Smooth muscle cell (in vitro differentiated cells): ENCODE measurements at regions not wholly inside any gene's neighbourhood (a gene's known extent, or its start where the extent isn't known, plus 50 kb on each side); places are given as distances from the start of the nearest gene placed in this dataset.

Experiments
- DNase-seq: peaks from one replicate; lab custom pipeline; 2025; ENCODE audit not compliant: unreplicated experiment; lab: John Stamatoyannopoulos, UW
- H2AFZ ChIP-seq: fragments of 200-600 bp; sonication (generic); 2 replicates; pipeline ENCODE4 v1.6.0; 2016; ENCODE audit warnings: antibody characterized with exemption, low read depth, mild to moderate bottlenecking
- H3F3A ChIP-seq: fragments of 200-600 bp; sonication (generic); 2 replicates; pipeline ENCODE4 v1.6.0; 2017; ENCODE audit warnings: antibody characterized with exemption, low read depth
- H3K27ac ChIP-seq: fragments of 200-600 bp; sonication (generic); 2 replicates; pipeline ENCODE4 v1.5.1; 2016; ENCODE audit warnings: low read depth, mild to moderate bottlenecking
- H3K27me3 ChIP-seq: fragments of 200-600 bp; sonication (generic); 2 replicates; pipeline ENCODE4 v1.6.1; 2016; ENCODE audit warnings: low read depth, mild to moderate bottlenecking
- H3K36me3 ChIP-seq: fragments of 200-600 bp; sonication (generic); 2 replicates; pipeline ENCODE4 v1.5.1; 2016; ENCODE audit warnings: low read depth
- H3K4me1 ChIP-seq: fragments of 200-600 bp; sonication (generic); 2 replicates; pipeline ENCODE4 v1.5.1; 2016; ENCODE audit warnings: low read depth
- H3K4me2 ChIP-seq: fragments of 200-600 bp; sonication (generic); 2 replicates; pipeline ENCODE4 v1.6.0; 2016; ENCODE audit warnings: mild to moderate bottlenecking
- H3K4me3 ChIP-seq: fragments of 200-600 bp; sonication (generic); 2 replicates; pipeline ENCODE4 v1.5.1; 2016; ENCODE audit warnings: mild to moderate bottlenecking
- H3K79me2 ChIP-seq: fragments of 200-600 bp; sonication (generic); 2 replicates; pipeline ENCODE4 v1.6.0; 2016; ENCODE audit warnings: low read depth, mild to moderate bottlenecking
- H3K9ac ChIP-seq: fragments of 200-600 bp; sonication (generic); 2 replicates; pipeline ENCODE4 v1.6.0; 2016; ENCODE audit warnings: low read depth
- H3K9me3 ChIP-seq: fragments of 200-600 bp; sonication (generic); replicated peaks from 2 replicates; pipeline ENCODE4 v1.5.1; 2016; ENCODE audit warnings: low read depth
- H4K20me1 ChIP-seq: fragments of 200-600 bp; sonication (generic); 2 replicates; pipeline ENCODE4 v1.6.0; 2016; ENCODE audit warnings: low read depth
- CTCF ChIP-seq: fragments of 200-600 bp; sonication (generic); IDR thresholded peaks from 2 replicates; pipeline ENCODE4 v1.5.1; 2017; ENCODE audit warnings: borderline replicate concordance, mild to moderate bottlenecking, antibody characterized with exemption; ENCODE audit not compliant: insufficient read depth, poor library complexity, severe bottlenecking
- WGBS: methylation state at CpG from one replicate; pipeline ENCODE4 v1.1.7; 2016; ENCODE audit warnings: low lambda C conversion rate; 5-methylcytosine and 5-hydroxymethylcytosine counted together

- no peak for DNase-seq
Observed at GRCh38 chr3:6799264-6799915, 61.5 kb upstream of the GRM7 start.

GRCh38 chr3:6803619-6804018 is 57.3 kb upstream of the GRM7 start:
- no peak overlapping the region for H3K27ac ChIP-seq
- no peak overlapping the region for H2AFZ ChIP-seq
- 98% methylated on average over 3 of the region's 3 CpGs for WGBS
- no peak overlapping the region for H3K4me3 ChIP-seq
- no peaks in the 10 kb centered on the region for H3F3A ChIP-seq
- peaks cover 3% of the 10 kb centered on the region for H3K4me1 ChIP-seq
- no peak overlapping the region for H3K4me2 ChIP-seq
- DNase-seq, result no peak
- H3K9me3 ChIP-seq, result no peaks in the 10 kb centered on the region
- no peak overlapping the region for H3K9ac ChIP-seq
- no peak for TF ChIP-seq CTCF
- H3K36me3 ChIP-seq, result no peaks in the 10 kb centered on the region
- H4K20me1 ChIP-seq, result no peaks in the 10 kb centered on the region
- no peaks in the 10 kb centered on the region for H3K79me2 ChIP-seq
- no peaks in the 10 kb centered on the region for H3K27me3 ChIP-seq

More at GRCh38 chr3:6799264-6799915, 61.5 kb upstream of the GRM7 start:
- Histone ChIP-seq H3K9ac (no peak overlapping the region), H3F3A (no peaks in the 10 kb centered on the region), H3K36me3 (no peaks in the 10 kb centered on the region), H3K4me2 (no peak overlapping the region), H3K4me3 (no peak overlapping the region), H3K9me3 (no peaks in the 10 kb centered on the region), H4K20me1 (no peaks in the 10 kb centered on the region), H3K4me1 (no peaks in the 10 kb centered on the region), H3K27me3 (no peaks in the 10 kb centered on the region), H3K27ac (no peak overlapping the region), H3K79me2 (no peaks in the 10 kb centered on the region), H2AFZ (no peak overlapping the region)
- 58% methylated on average over 6 of the region's 6 CpGs for WGBS
- TF ChIP-seq CTCF, result peak; percentile 89

- H3K27ac ChIP-seq, result peak overlapping the region; percentile 73
- WGBS, result 19% methylated on average over 2 of the region's 2 CpGs
Observed at GRCh38 chr3:6805236-6805635, 55.7 kb upstream of the GRM7 start.

More at GRCh38 chr3:6805236-6805635, 55.7 kb upstream of the GRM7 start:
- Histone ChIP-seq H3K4me3 (no peak overlapping the region), H3K79me2 (no peaks in the 10 kb centered on the region), H3K36me3 (no peaks in the 10 kb centered on the region), H3K4me1 (peaks cover 3% of the 10 kb centered on the region), H3K9ac (peak overlapping the region; percentile 51), H4K20me1 (no peaks in the 10 kb centered on the region), H3F3A (no peaks in the 10 kb centered on the region), H3K4me2 (peak overlapping the region; percentile 58), H3K27me3 (no peaks in the 10 kb centered on the region), H2AFZ (no peak overlapping the region), H3K9me3 (no peaks in the 10 kb centered on the region)
- TF ChIP-seq CTCF, result no peak
- DNase-seq, result no peak
